Stimulated activated CD4-positive, alpha-beta T cell treated with anti-CD3 and anti-CD28 coated beads, Interleukin-2, amount 100 ng/mL, for 24 hours (primary cell): ENCODE measurements at regions not wholly inside any gene's neighbourhood (a gene's known extent, or its start where the extent isn't known, plus 50 kb on each side); places are given as distances from the start of the nearest gene placed in this dataset.

ENCODE experiments used
- DNase-seq, 2 donors: peaks; one replicate each; pipeline ENCODE4 v3.0.0-alpha.2; 2020

GRCh38 chr2:118265873-118266455 is 177.7 kb downstream of the INSIG2 start:
- no peak for DNase-seq

- DNase-seq, result no peak
Measured at GRCh38 chr2:118264232-118264990, 176.1 kb downstream of the INSIG2 start.

GRCh38 chr2:118257696-118258095 is 169.4 kb downstream of the INSIG2 start:
- no peak for DNase-seq

- DNase-seq, result no peak
Measured at GRCh38 chr2:118255771-118256372, 167.6 kb downstream of the INSIG2 start.

- no peak for DNase-seq
Measured at GRCh38 chr2:118255301-118255700, 167.0 kb downstream of the INSIG2 start.

GRCh38 chr2:118254116-118254515 is 165.8 kb downstream of the INSIG2 start:
- no peak for DNase-seq

GRCh38 chr2:118251427-118251826 is 163.2 kb downstream of the INSIG2 start:
- DNase-seq, result no peak

GRCh38 chr2:118250463-118250862 is 162.2 kb downstream of the INSIG2 start:
- DNase-seq, result no peak

- DNase-seq, result no peak
Measured at GRCh38 chr2:118250001-118250400, 161.7 kb downstream of the INSIG2 start.

GRCh38 chr2:118249531-118249930 is 161.3 kb downstream of the INSIG2 start:
- DNase-seq, result no peak

- no peak for DNase-seq
Measured at GRCh38 chr2:118246726-118247125, 158.5 kb downstream of the INSIG2 start.

GRCh38 chr2:118246079-118246478 is 157.8 kb downstream of the INSIG2 start:
- DNase-seq, result no peak

- no peak for DNase-seq
Measured at GRCh38 chr2:118244686-118245085, 156.4 kb downstream of the INSIG2 start.

- no peak for DNase-seq
Measured at GRCh38 chr2:118243031-118243430, 154.8 kb downstream of the INSIG2 start.

GRCh38 chr2:118242216-118242615 is 153.9 kb downstream of the INSIG2 start:
- no peak for DNase-seq

GRCh38 chr2:118241128-118241527 is 152.9 kb downstream of the INSIG2 start:
- DNase-seq, result no peak

- no peak for DNase-seq
Measured at GRCh38 chr2:118240276-118240675, 152.0 kb downstream of the INSIG2 start.

GRCh38 chr2:118239284-118239683 is 151.0 kb downstream of the INSIG2 start:
- no peak for DNase-seq

GRCh38 chr2:118237451-118237850 is 149.2 kb downstream of the INSIG2 start:
- DNase-seq, result no peak

GRCh38 chr2:118232796-118233195 is 144.5 kb downstream of the INSIG2 start:
- DNase-seq, result no peak

- DNase-seq, result no peak
Measured at GRCh38 chr2:118232391-118232790, 144.1 kb downstream of the INSIG2 start.

GRCh38 chr2:118231759-118232158 is 143.5 kb downstream of the INSIG2 start:
- DNase-seq, result no peak

GRCh38 chr2:118227698-118228508 is 139.6 kb downstream of the INSIG2 start:
- no peak for DNase-seq
